Activated naive CD4-positive, alpha-beta T cell treated with anti-CD3 and anti-CD28 coated beads, Interleukin-2, amount 50 U/mL, for 72 hours (primary cell): ENCODE measurements at regions not wholly inside any gene's neighbourhood (a gene's known extent, or its start where the extent isn't known, plus 50 kb on each side); places are given as distances from the start of the nearest gene placed in this dataset.
"Not testable (repeated sequence)": the region's sequence is repeated elsewhere in the genome, so short reads cannot be mapped to it uniquely, and the experiment has no call there.

Source experiments
- ATAC-seq, 2 donors: fragments of 150-1000 bp; cut with Tn5 transposase; 2 replicates each; pipeline ENCODE4 v1.10.0; 2021; ENCODE audit warnings: mild to moderate bottlenecking in 2 of 2, moderate library complexity in 2 of 2
- DNase-seq, 2 donors: peaks; one replicate each; pipeline ENCODE4 v3.0.0; 2021 to 2022; ENCODE audit warnings: low spot score in 2 of 2
- H3K27ac Mint-ChIP-seq, 2 donors: one replicate each; pipeline ENCODE4 v1.8.0; 2022; ENCODE audit warnings: mild to moderate bottlenecking in 2 of 2, mixed read lengths in 2 of 2
- H3K36me3 Mint-ChIP-seq, 2 donors: one replicate each; pipeline ENCODE4 v1.8.0; 2022; ENCODE audit warnings: mixed read lengths in 2 of 2
- H3K9me3 Mint-ChIP-seq, 2 donors: one replicate each; pipeline ENCODE4 v1.8.0; 2022; ENCODE audit warnings: mixed read lengths in 2 of 2

GRCh38 chr11:90646266-90646665 is 423.4 kb upstream of the CHORDC1 start:
- ATAC-seq (no peak), DNase-seq (no peak)
- H3K9me3 Mint-ChIP-seq: peaks cover 0 to 11% of the 10 kb centered on the region in 2 donors
- H3K27ac Mint-ChIP-seq: no peak overlapping the region
- H3K36me3 Mint-ChIP-seq: no peaks in the 10 kb centered on the region

- H3K27ac Mint-ChIP-seq: no peak overlapping the region
- DNase-seq (no peak), ATAC-seq (no peak)
- H3K36me3 Mint-ChIP-seq: peaks cover 0 to 5% of the 10 kb centered on the region in 2 donors
- peaks cover 0 to 15% of the 10 kb centered on the region in 2 donors for H3K9me3 Mint-ChIP-seq
Measured at GRCh38 chr11:90639461-90639993, 416.7 kb upstream of the CHORDC1 start.

- no peak overlapping the region for H3K27ac Mint-ChIP-seq
- ATAC-seq: no peak
- DNase-seq: no peak
- peaks cover 0 to 15% of the 10 kb centered on the region in 2 donors for H3K9me3 Mint-ChIP-seq
- H3K36me3 Mint-ChIP-seq: peaks cover 0 to 5% of the 10 kb centered on the region in 2 donors
Measured at GRCh38 chr11:90635886-90636285, 413.0 kb upstream of the CHORDC1 start.

- peaks cover 0 to 5% of the 10 kb centered on the region in 2 donors for H3K36me3 Mint-ChIP-seq
- no peak for DNase-seq
Measured at GRCh38 chr11:90635151-90635550, 412.3 kb upstream of the CHORDC1 start.

GRCh38 chr11:90630176-90630575 is 407.3 kb upstream of the CHORDC1 start:
- DNase-seq: no peak
- ATAC-seq: no peak
- H3K9me3 Mint-ChIP-seq: peaks cover 7% of the 10 kb centered on the region in 2 donors
- peaks cover 0 to 2% of the 10 kb centered on the region in 2 donors for H3K36me3 Mint-ChIP-seq
- H3K27ac Mint-ChIP-seq: no peak overlapping the region

More at GRCh38 chr11:90635151-90635550, 412.3 kb upstream of the CHORDC1 start:
- H3K9me3 Mint-ChIP-seq: peaks cover 3 to 18% of the 10 kb centered on the region in 2 donors
- no peak for ATAC-seq
- no peak overlapping the region for H3K27ac Mint-ChIP-seq

- DNase-seq (no peak), ATAC-seq (no peak)
- Mint-ChIP-seq H3K36me3 (no peaks in the 10 kb centered on the region), H3K27ac (no peak overlapping the region), H3K9me3 (peaks cover 7 to 10% of the 10 kb centered on the region in 2 donors)
Measured at GRCh38 chr11:90629229-90629806, 406.5 kb upstream of the CHORDC1 start.

GRCh38 chr11:90614318-90614717 is 391.5 kb upstream of the CHORDC1 start:
- Mint-ChIP-seq H3K36me3 (no peaks in the 10 kb centered on the region), H3K27ac (no peak overlapping the region), H3K9me3 (peaks cover 0 to 4% of the 10 kb centered on the region in 2 donors)
- no peak for DNase-seq
- no peak for ATAC-seq

GRCh38 chr11:90613037-90613436 is 390.2 kb upstream of the CHORDC1 start:
- DNase-seq, ATAC-seq, H3K27ac Mint-ChIP-seq, H3K36me3 Mint-ChIP-seq, H3K9me3 Mint-ChIP-seq: not testable (repeated sequence)

- no peak overlapping the region for H3K27ac Mint-ChIP-seq
- H3K9me3 Mint-ChIP-seq: peaks cover 0 to 3% of the 10 kb centered on the region in 2 donors
- ATAC-seq: no peak
- no peak for DNase-seq
- H3K36me3 Mint-ChIP-seq: peaks cover 0 to 4% of the 10 kb centered on the region in 2 donors
Measured at GRCh38 chr11:90606721-90607120, 383.9 kb upstream of the CHORDC1 start.

GRCh38 chr11:90601261-90601660 is 378.4 kb upstream of the CHORDC1 start:
- Mint-ChIP-seq H3K36me3 (peaks cover 0 to 10% of the 10 kb centered on the region in 2 donors), H3K27ac (no peak overlapping the region), H3K9me3 (peaks cover 4 to 12% of the 10 kb centered on the region in 2 donors)
- no peak for DNase-seq
- ATAC-seq: no peak

GRCh38 chr11:90594658-90595057 is 371.8 kb upstream of the CHORDC1 start:
- Mint-ChIP-seq H3K27ac (no peak overlapping the region), H3K36me3 (peaks cover 0 to 6% of the 10 kb centered on the region in 2 donors), H3K9me3 (peaks cover 8 to 12% of the 10 kb centered on the region in 2 donors)
- no peak for DNase-seq
- ATAC-seq: no peak

- peaks cover 0 to 6% of the 10 kb centered on the region in 2 donors for H3K36me3 Mint-ChIP-seq
- peaks cover 7 to 8% of the 10 kb centered on the region in 2 donors for H3K9me3 Mint-ChIP-seq
- DNase-seq (no peak), ATAC-seq (no peak)
- H3K27ac Mint-ChIP-seq: no peak overlapping the region
Measured at GRCh38 chr11:90593099-90593498, 370.2 kb upstream of the CHORDC1 start.

GRCh38 chr11:90590286-90590685 is 367.4 kb upstream of the CHORDC1 start:
- no peak for ATAC-seq
- Mint-ChIP-seq H3K27ac (no peak overlapping the region), H3K36me3 (no peaks in the 10 kb centered on the region)

GRCh38 chr11:90589735-90590134 is 366.9 kb upstream of the CHORDC1 start:
- peaks cover 0 to 3% of the 10 kb centered on the region in 2 donors for H3K9me3 Mint-ChIP-seq
- DNase-seq (no peak), ATAC-seq (no peak)
- H3K27ac Mint-ChIP-seq: no peak overlapping the region
- H3K36me3 Mint-ChIP-seq: no peaks in the 10 kb centered on the region

More at GRCh38 chr11:90590286-90590685, 367.4 kb upstream of the CHORDC1 start:
- no peak for DNase-seq
- H3K9me3 Mint-ChIP-seq: peaks cover 0 to 3% of the 10 kb centered on the region in 2 donors

GRCh38 chr11:90587896-90588295 is 365.0 kb upstream of the CHORDC1 start:
- no peak overlapping the region for H3K27ac Mint-ChIP-seq
- H3K9me3 Mint-ChIP-seq: peaks cover 0 to 1% of the 10 kb centered on the region in 2 donors

GRCh38 chr11:90585491-90585890 is 362.6 kb upstream of the CHORDC1 start:
- Mint-ChIP-seq H3K9me3 (peaks cover 4% of the 10 kb centered on the region in 2 donors), H3K36me3 (peaks cover 0 to 8% of the 10 kb centered on the region in 2 donors), H3K27ac (no peak overlapping the region)
- DNase-seq: no peak
- no peak for ATAC-seq

More at GRCh38 chr11:90587896-90588295, 365.0 kb upstream of the CHORDC1 start:
- ATAC-seq (no peak), DNase-seq (no peak)
- H3K36me3 Mint-ChIP-seq: no peaks in the 10 kb centered on the region

GRCh38 chr11:90582999-90583398 is 360.1 kb upstream of the CHORDC1 start:
- not testable (repeated sequence) for DNase-seq, H3K27ac Mint-ChIP-seq, ATAC-seq, H3K9me3 Mint-ChIP-seq
- H3K36me3 Mint-ChIP-seq: peaks cover 0 to 13% of the 10 kb centered on the region in 2 donors

GRCh38 chr11:90564531-90564930 is 341.7 kb upstream of the CHORDC1 start:
- no peak for DNase-seq
- no peaks in the 10 kb centered on the region for H3K36me3 Mint-ChIP-seq
- peaks cover 4 to 13% of the 10 kb centered on the region in 2 donors for H3K9me3 Mint-ChIP-seq
- no peak overlapping the region for H3K27ac Mint-ChIP-seq
- no peak for ATAC-seq
